Activated CD4-positive, alpha-beta memory T cell treated with anti-CD3 and anti-CD28 coated beads, Interleukin-2, amount 10 ng/mL, durations not matched to agents 7 days and 5 days (primary cell): ENCODE measurements at regions not wholly inside any gene's neighbourhood (a gene's known extent, or its start where the extent isn't known, plus 50 kb on each side); places are given as distances from the start of the nearest gene placed in this dataset.
A peak's percentile ranks its signal among the peaks of the same experiment; 100 is the strongest.
"Not testable (repeated sequence)": the region's sequence is repeated elsewhere in the genome, so short reads cannot be mapped to it uniquely, and the experiment has no call there.

ENCODE experiments used
- CTCF ChIA-PET: fragments of 350-600 bp; sonication (Branson Sonifier 250); formaldehyde crosslinking; loops from one replicate; lab custom pipeline; 2021; ENCODE audit warnings: antibody characterized with exemption, inconsistent platforms; lab: Charles Lee
- POLR2A ChIA-PET: fragments of 350-600 bp; sonication (Branson Sonifier 250); formaldehyde crosslinking; loops from one replicate; lab custom pipeline; 2021; ENCODE audit warnings: antibody characterized with exemption; lab: Charles Lee
- DNase-seq: peaks from one replicate; pipeline ENCODE4 v3.0.0-alpha.2; 2020
- H3K27ac Mint-ChIP-seq: one replicate; pipeline ENCODE4 v1.8.0; 2021; ENCODE audit warnings: mild to moderate bottlenecking, mixed read lengths
- H3K27me3 Mint-ChIP-seq: one replicate; pipeline ENCODE4 v1.8.0; 2021; ENCODE audit warnings: mixed read lengths
- H3K36me3 Mint-ChIP-seq: one replicate; pipeline ENCODE4 v1.8.0; 2021; ENCODE audit warnings: low read depth, mixed read lengths
- H3K4me1 Mint-ChIP-seq: one replicate; pipeline ENCODE4 v1.8.0; 2021; ENCODE audit warnings: mixed read lengths
- H3K4me3 Mint-ChIP-seq: one replicate; pipeline ENCODE4 v1.8.0; 2021; ENCODE audit warnings: mild to moderate bottlenecking, mixed read lengths
- H3K9me3 Mint-ChIP-seq: one replicate; pipeline ENCODE4 v1.8.0; 2021; ENCODE audit warnings: mixed read lengths

DNA sequence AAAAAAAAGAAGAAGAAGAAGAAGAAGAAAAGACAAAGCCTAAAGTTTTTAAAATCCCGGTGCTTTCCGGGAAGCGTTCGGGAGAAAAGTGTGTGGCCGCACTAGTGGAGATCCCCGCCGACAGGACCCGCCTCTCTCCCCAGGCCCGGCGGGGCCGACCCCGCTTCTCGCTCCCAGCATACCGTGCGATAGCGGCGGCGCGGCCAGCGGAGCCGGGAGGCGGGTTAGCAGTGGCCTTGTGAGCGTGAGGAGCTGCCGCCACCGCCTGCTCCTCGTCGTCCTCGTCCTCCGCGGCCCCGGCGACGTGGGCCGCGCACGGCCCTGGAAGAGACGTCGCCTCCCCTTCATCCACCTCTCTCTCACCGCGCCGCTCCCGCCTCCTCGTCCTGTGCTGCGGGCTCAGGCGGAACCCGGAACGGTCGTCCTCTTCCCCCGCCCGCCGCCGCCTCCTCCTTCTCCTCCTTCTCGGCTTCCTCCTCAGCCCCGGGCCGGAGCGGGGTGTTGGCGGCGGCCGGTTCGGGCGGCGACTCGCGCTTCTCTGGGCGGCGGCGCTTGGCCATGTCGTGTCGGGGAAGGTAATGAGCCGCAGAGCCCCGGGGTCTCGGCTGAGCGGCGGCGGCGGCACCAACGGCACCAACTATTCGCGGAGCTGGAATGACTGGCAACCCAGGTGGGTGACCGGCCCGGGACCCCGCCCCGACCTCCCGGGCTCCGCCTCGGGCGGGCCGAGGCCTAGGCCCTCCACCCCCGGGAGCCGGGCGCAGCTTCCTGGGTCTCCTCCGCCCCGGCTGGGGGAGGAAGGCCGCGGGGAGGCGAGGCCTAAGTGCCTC, 62.6 kb upstream of the CDR2 start:
- ChIA-PET CTCF (interaction anchor here (0.7 kb wide), 1 partner anchor 160 kb away, joined by 6 read pairs; no protein-coding TSS in a partner anchor), POLR2A (interaction anchor here (0.9 to 1.5 kb wide), 3 partner anchors 62 to 79 kb away, joined by 3 to 7 read pairs (median 3); no protein-coding TSS in a partner anchor)
- Mint-ChIP-seq H3K27ac (peak overlapping the region; percentile 92), H3K4me3 (peak overlapping the region; percentile 85)
- H3K36me3 Mint-ChIP-seq, H3K27me3 Mint-ChIP-seq, H3K4me1 Mint-ChIP-seq, H3K9me3 Mint-ChIP-seq: not testable (repeated sequence)
- peak; percentile 75 for DNase-seq

DNA sequence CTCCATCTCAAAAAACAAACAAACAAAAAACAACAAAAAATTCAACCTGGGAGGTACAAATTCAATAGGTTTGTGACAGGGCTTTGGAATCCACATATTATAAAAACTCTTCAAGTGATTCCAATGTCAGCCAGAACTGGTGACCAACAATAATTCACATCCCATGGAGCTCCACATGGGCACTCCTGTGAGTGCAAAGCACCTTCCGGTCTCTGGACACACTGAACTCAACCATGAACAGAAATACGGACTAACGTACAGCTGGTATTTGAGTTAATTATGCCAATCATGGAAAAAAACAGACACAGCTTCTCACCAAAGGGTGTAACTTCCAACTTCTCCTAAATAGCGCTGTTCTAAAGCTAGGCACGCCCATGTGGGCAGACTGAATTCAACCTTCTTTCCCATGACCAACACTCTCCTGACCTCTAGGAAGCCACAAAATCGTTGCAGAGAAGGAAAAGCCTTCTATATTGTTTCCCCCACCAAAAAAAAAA, 62.0 kb upstream of the CDR2 start:
- CTCF ChIA-PET: interaction anchor here (0.7 kb wide), 1 partner anchor 159 kb away, joined by 6 read pairs; no protein-coding TSS in a partner anchor
- peak overlapping the region; percentile 85 for H3K4me3 Mint-ChIP-seq
- H3K27me3 Mint-ChIP-seq, DNase-seq, H3K9me3 Mint-ChIP-seq, H3K4me1 Mint-ChIP-seq, H3K36me3 Mint-ChIP-seq: not testable (repeated sequence)
- POLR2A ChIA-PET: interaction anchor here (1.5 kb wide), 1 partner anchor 79 kb away, joined by 7 read pairs; no protein-coding TSS in a partner anchor
- H3K27ac Mint-ChIP-seq: peak overlapping the region; percentile 92

DNA sequence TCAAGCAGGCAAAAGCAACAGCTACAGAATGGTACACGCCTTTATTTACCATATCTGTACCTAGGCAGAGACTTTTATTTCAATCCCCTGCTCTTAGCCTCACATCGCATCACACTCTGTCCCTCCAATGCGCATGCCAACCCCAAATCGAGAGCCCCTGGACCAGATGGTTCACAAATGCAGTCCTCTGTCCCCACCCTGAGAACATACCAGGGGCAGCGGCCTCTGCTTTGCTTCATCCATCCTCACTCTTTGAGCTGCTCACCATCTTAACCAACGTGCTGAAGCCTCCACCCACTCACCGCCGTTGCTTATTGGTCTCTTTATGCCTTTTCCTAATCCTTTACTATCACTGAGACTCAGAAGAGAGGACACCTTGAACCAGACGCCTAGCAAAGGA, 56.9 kb upstream of the CDR2 start:
- H3K4me3 Mint-ChIP-seq, H3K4me1 Mint-ChIP-seq, POLR2A ChIA-PET, H3K9me3 Mint-ChIP-seq, H3K27ac Mint-ChIP-seq, H3K27me3 Mint-ChIP-seq, DNase-seq, CTCF ChIA-PET: not testable (repeated sequence)
- H3K36me3 Mint-ChIP-seq: peaks cover 16% of the 10 kb centered on the region

DNA sequence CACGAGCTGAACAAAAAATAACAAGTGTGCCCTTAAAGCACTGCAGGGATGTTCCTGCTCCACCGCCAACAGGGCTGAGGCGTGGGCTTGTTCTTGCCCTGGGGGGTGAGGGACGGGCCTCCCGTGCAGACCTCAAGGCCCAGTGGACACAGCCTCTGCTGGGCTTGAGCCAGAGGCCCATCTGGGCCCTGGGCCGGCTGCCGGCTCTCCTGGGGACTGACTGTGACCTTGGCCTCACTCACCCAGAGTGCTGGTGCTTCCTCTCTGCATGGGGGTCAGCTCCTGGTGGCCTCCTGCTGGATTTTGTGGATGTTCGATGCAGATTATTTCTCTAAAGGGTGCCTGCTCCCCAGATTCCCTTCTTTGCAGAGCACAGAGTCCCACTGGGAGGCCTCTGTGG, 54.2 kb upstream of the CDR2 start:
- no peak overlapping the region for H3K27ac Mint-ChIP-seq
- ChIA-PET POLR2A (no interaction called here), CTCF (no interaction called here)
- peaks cover 2% of the 10 kb centered on the region for H3K4me1 Mint-ChIP-seq
- H3K9me3 Mint-ChIP-seq: no peaks in the 10 kb centered on the region
- DNase-seq: no peak
- H3K27me3 Mint-ChIP-seq: no peaks in the 10 kb centered on the region
- peaks cover 34% of the 10 kb centered on the region for H3K36me3 Mint-ChIP-seq
- H3K4me3 Mint-ChIP-seq: no peak overlapping the region

DNA sequence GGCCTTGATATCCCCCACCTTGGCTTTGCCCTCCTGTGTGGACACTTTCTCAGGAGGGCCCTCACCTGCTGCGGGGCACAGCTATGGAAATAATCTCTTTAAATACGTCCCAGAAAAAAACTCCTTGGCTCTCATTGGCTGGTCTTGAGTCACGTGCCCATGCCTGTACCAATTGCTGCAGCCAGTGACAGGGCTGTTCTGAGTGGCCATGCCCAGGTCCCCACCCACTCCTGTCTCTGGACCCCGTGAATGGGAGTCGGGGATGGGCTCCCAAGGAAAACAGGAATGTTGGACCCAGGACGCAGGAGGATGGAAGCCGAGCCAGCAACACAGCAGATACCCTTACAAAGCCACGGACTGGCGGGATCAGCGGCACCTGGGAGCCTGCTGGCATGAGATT, 53.1 kb upstream of the CDR2 start:
- H3K4me3 Mint-ChIP-seq: no peak overlapping the region
- H3K9me3 Mint-ChIP-seq: no peaks in the 10 kb centered on the region
- no peaks in the 10 kb centered on the region for H3K27me3 Mint-ChIP-seq
- H3K27ac Mint-ChIP-seq: no peak overlapping the region
- POLR2A ChIA-PET: no interaction called here
- DNase-seq: no peak
- CTCF ChIA-PET: no interaction called here
- H3K36me3 Mint-ChIP-seq: peaks cover 39% of the 10 kb centered on the region
- H3K4me1 Mint-ChIP-seq: peaks cover 2% of the 10 kb centered on the region

DNA sequence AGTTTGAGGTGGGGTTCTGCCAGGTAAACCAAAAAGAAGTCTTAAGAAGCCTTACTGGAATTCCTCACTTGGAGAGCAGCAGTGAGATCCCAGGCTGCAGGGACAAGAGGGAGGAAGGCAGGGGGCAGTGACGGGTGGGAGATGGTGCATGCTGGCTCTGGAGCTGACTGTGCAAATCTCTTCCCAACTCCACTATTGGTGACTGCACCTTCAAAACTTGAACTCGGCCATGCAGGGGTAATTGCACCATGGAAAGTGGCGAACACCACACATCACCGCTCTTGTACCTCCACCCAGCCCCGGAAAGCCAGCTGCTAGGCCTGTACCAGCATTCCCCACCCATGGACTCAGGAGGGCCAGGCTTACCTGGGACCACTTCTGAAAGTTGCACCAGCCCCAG, 51.4 kb upstream of the CDR2 start:
- no peak for DNase-seq
- H3K4me1 Mint-ChIP-seq: peaks cover 2% of the 10 kb centered on the region
- ChIA-PET POLR2A (no interaction called here), CTCF (no interaction called here)
- H3K27me3 Mint-ChIP-seq: no peaks in the 10 kb centered on the region
- H3K36me3 Mint-ChIP-seq: peaks cover 48% of the 10 kb centered on the region
- H3K9me3 Mint-ChIP-seq: no peaks in the 10 kb centered on the region
- no peak overlapping the region for H3K27ac Mint-ChIP-seq
- no peak overlapping the region for H3K4me3 Mint-ChIP-seq

DNA sequence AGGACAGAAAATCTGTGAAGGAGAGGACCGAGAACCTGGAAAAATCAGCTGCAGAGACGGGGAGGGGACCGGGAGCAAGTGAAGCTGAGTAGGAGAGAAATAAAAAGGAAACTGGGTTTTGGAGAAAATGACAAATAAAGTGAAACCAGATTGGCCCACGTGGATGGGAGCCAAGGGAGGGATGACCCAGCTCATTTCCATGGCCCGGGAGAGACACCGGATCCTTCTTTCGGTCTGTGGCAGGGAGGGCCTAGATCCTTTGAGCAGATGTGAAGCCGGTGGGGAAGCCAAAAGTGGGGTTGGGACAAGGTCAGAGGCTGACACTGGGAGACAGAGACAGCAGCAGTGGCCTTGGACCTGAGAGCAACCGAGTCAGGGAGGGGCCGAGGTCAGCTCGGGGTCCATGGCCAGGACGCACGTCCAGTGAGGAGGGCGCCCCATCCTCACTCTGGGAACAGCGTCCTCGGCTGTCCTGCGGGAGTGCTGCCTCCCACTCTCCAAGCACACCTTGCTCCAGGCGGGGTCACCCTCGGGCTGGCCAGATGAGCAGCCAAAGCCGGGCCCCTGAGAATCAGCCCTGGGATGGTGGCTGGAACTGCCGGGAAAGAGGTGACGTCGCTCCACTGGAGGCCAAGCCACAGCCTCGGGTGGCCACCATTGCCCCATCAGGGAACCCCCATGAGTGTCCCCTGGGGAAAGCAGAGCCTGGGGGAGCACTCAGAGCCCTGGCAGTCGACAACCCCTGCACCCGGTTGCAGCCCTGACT, 50.8 kb upstream of the CDR2 start:
- POLR2A ChIA-PET: no interaction called here
- Mint-ChIP-seq H3K4me3 (no peak overlapping the region), H3K9me3 (no peaks in the 10 kb centered on the region), H3K27ac (no peak overlapping the region), H3K27me3 (no peaks in the 10 kb centered on the region), H3K36me3 (peaks cover 55% of the 10 kb centered on the region), H3K4me1 (no peaks in the 10 kb centered on the region)
- no peak for DNase-seq
- CTCF ChIA-PET: no interaction called here

DNA sequence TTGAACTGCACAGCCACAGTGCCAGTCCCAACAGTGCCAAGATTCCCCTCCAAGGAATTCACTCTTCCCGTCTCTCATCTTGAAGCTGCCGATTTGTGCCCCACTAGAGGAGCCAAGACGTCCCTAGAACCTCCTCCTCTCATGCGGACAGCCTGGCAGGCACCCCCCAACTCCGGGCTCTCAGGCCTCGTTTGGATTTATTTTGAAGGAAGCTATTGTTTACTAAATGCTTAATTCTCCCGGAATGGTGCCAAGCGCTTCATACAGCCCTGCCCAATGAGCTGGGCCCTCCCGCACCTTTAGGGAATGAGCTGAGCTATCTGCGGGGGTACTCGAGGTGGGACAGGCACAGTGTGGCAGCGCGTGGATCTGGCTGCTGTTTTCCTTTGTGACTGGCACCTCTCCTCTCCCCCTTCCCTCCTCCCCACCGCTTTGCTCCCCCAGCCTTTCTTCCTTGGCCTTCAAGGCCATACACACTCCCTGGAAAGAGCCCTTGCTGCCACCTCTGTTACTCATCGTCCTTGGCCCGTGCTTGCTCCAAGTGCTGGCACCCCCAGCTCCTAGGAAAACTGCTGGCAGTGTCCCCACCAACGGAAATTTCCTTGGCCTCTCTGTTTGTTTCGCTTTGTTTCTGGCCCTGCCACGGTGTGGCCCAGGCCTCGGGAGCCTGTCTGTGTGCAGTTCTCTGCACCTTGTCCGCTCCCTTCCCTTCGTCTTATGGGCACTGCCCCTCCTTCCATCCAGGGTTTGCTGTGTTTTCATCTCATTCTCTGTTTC, 49.9 kb upstream of the CDR2 start:
- H3K9me3 Mint-ChIP-seq: no peaks in the 10 kb centered on the region
- H3K36me3 Mint-ChIP-seq: peaks cover 56% of the 10 kb centered on the region
- CTCF ChIA-PET: no interaction called here
- POLR2A ChIA-PET: no interaction called here
- no peak for DNase-seq
- H3K27ac Mint-ChIP-seq: no peak overlapping the region
- H3K4me1 Mint-ChIP-seq: no peaks in the 10 kb centered on the region
- no peak overlapping the region for H3K4me3 Mint-ChIP-seq
- H3K27me3 Mint-ChIP-seq: no peaks in the 10 kb centered on the region
